H1 (cell line): ENCODE measurements at regions not wholly inside any gene's neighbourhood (a gene's known extent, or its start where the extent isn't known, plus 50 kb on each side); places are given as distances from the start of the nearest gene placed in this dataset.

Experiments
- CTCF ChIA-PET: fragments of 300-600 bp; sonication (Branson Sonifier 250); formaldehyde crosslinking; loops from one replicate; lab custom pipeline; 2021; ENCODE audit not compliant: partially characterized antibody; lab: Charles Lee
- POLR2A ChIA-PET: fragments of 300-600 bp; sonication (Branson Sonifier 250); formaldehyde crosslinking; loops from one replicate; lab custom pipeline; 2021; ENCODE audit warnings: inconsistent platforms; ENCODE audit not compliant: partially characterized antibody; lab: Charles Lee
- DNase-seq, 2 experiments: peaks; one replicate each; pipeline versions ENCODE4 v3.0.0 to v3.0.0-alpha.2; 2010 to 2022; ENCODE audit warnings: low spot score in 2 of 2, low read depth in 1 of 2, mixed read lengths in 1 of 2
- FAIRE-seq: peaks from 2 replicates; lab custom pipeline; 2011; peaks lifted over from hg19 to GRCh38; lab: Jason Lieb, UNC
- H2AFZ ChIP-seq: 2 replicates; pipeline ENCODE4 v1.8.1; 2012; ENCODE audit warnings: low read length, inconsistent platforms
- H2AK5ac ChIP-seq: 2 replicates; pipeline ENCODE4 v1.6.1; 2013; ENCODE audit warnings: low read depth, low read length
- H2BK120ac ChIP-seq: replicated peaks from 2 replicates; pipeline ENCODE3; 2013; ENCODE audit warnings: low read depth, low read length, inconsistent platforms
- H2BK12ac ChIP-seq: 2 replicates; pipeline ENCODE4 v1.6.1; 2013; ENCODE audit warnings: low read depth, low read length
- H2BK15ac ChIP-seq: 2 replicates; pipeline ENCODE4 v1.6.1; 2013; ENCODE audit warnings: low read length
- H2BK20ac ChIP-seq: 2 replicates; pipeline ENCODE4 v1.6.1; 2013; ENCODE audit warnings: low read length
- H2BK5ac ChIP-seq: 2 replicates; pipeline ENCODE4 v1.6.1; 2013; ENCODE audit warnings: low read depth, low read length
- H3K14ac ChIP-seq: 2 replicates; pipeline ENCODE4 v1.6.1; 2013; ENCODE audit warnings: inconsistent platforms; ENCODE audit not compliant: insufficient read length
- H3K18ac ChIP-seq: 2 replicates; pipeline ENCODE4 v1.6.1; 2013; ENCODE audit warnings: low read length; ENCODE audit errors: extremely low read depth
- H3K23ac ChIP-seq: 2 replicates; pipeline ENCODE4 v1.6.1; 2013; ENCODE audit warnings: inconsistent platforms; ENCODE audit not compliant: insufficient read length
- H3K23me2 ChIP-seq: 2 replicates; pipeline ENCODE4 v1.6.1; 2013; ENCODE audit warnings: low read depth, low read length
- H3K27ac ChIP-seq: 2 replicates; pipeline ENCODE4 v1.6.1; 2011; ENCODE audit warnings: low read depth, low read length, inconsistent platforms
- H3K27me3 ChIP-seq, 4 experiments: replicated peaks in 1 of 4; 1 replicate in 1 of 4; 2 replicates in 3 of 4; pipeline versions ENCODE4 v1.6.1 to v1.8.1; 2011 to 2013; ENCODE audit warnings: low read length in 3 of 4, mild to moderate bottlenecking in 3 of 4, inconsistent platforms in 2 of 4, mixed read lengths in 2 of 4, moderate library complexity in 1 of 4; ENCODE audit not compliant: control insufficient read depth in 3 of 4, insufficient read depth in 3 of 4; ENCODE audit errors: extremely low read depth in 1 of 4
- H3K36me3 ChIP-seq, 4 experiments: 2 replicates each; pipeline versions ENCODE4 v1.6.1 to v1.8.1; 2011 to 2013; ENCODE audit warnings: mild to moderate bottlenecking in 4 of 4, low read length in 3 of 4, moderate library complexity in 2 of 4, control low read depth in 1 of 4, inconsistent platforms in 1 of 4; ENCODE audit not compliant: insufficient read depth in 4 of 4, control insufficient read depth in 2 of 4
- H3K4ac ChIP-seq: replicated peaks from 2 replicates; pipeline ENCODE3; 2013; ENCODE audit warnings: low read length, low read depth, mixed read lengths, inconsistent platforms; ENCODE audit not compliant: insufficient read length
- H3K4me1 ChIP-seq, 4 experiments: replicated peaks in 1 of 4; 1 replicate in 1 of 4; 2 replicates in 3 of 4; pipeline versions ENCODE4 v1.6.1 to v1.8.1; 2011 to 2013; ENCODE audit warnings: low read length in 3 of 4, inconsistent platforms in 2 of 4, mixed read lengths in 1 of 4; ENCODE audit not compliant: insufficient read depth in 4 of 4, control insufficient read depth in 3 of 4
- H3K4me2 ChIP-seq, 2 experiments: 2 replicates each; pipeline versions ENCODE4 v1.6.1 to v1.8.1; 2011 to 2013; ENCODE audit warnings: low read depth in 2 of 2, low read length in 2 of 2, control low read depth in 1 of 2, inconsistent platforms in 1 of 2, mild to moderate bottlenecking in 1 of 2; ENCODE audit not compliant: insufficient read depth in 1 of 2
- H3K4me3 ChIP-seq, 4 experiments: fragments of 200-600, 300-600 bp in 1 of 4; sonication (generic), shearing (Covaris generic), sonication (Bioruptor Twin) in 1 of 4; 2 replicates each; pipeline versions ENCODE4 v1.5.1 to v1.8.1; 2011 to 2016; ENCODE audit warnings: low read length in 4 of 4, low read depth in 3 of 4, control low read depth in 2 of 4, inconsistent platforms in 2 of 4, mild to moderate bottlenecking in 2 of 4, mixed read lengths in 1 of 4, moderate library complexity in 1 of 4; ENCODE audit not compliant: insufficient read depth in 2 of 4; ENCODE audit errors: extremely low read depth in 1 of 4
- H3K56ac ChIP-seq: replicated peaks from 2 replicates; pipeline ENCODE3; 2013; ENCODE audit warnings: low read depth, mild to moderate bottlenecking, mixed read lengths, low read length, inconsistent platforms; ENCODE audit not compliant: insufficient read length
- H3K79me1 ChIP-seq: 2 replicates; pipeline ENCODE4 v1.6.1; 2013; ENCODE audit warnings: low read depth, low read length, control low read depth
- H3K79me2 ChIP-seq, 2 experiments: 2 replicates each; pipeline versions ENCODE4 v1.6.1 to v1.8.1; 2012 to 2013; ENCODE audit warnings: low read length in 2 of 2, mild to moderate bottlenecking in 2 of 2, inconsistent platforms in 1 of 2; ENCODE audit not compliant: insufficient read depth in 2 of 2, control insufficient read depth in 1 of 2
- H3K9ac ChIP-seq, 4 experiments: replicated peaks in 1 of 4; 1 replicate in 1 of 4; 2 replicates in 3 of 4; pipeline versions ENCODE4 v1.6.1 to v1.8.1; 2011 to 2013; ENCODE audit warnings: low read depth in 3 of 4, low read length in 3 of 4, control low read depth in 2 of 4, mild to moderate bottlenecking in 2 of 4, moderate library complexity in 2 of 4, inconsistent platforms in 1 of 4; ENCODE audit errors: extremely low read depth in 1 of 4
- H3K9me3 ChIP-seq, 2 experiments: 2 replicates each; pipeline versions ENCODE4 v1.6.1 to v1.8.1; 2012 to 2013; ENCODE audit warnings: mild to moderate bottlenecking in 2 of 2, moderate library complexity in 2 of 2, control low read depth in 1 of 2, inconsistent platforms in 1 of 2, low read depth in 1 of 2, low read length in 1 of 2, mixed read lengths in 1 of 2; ENCODE audit not compliant: insufficient read depth in 2 of 2
- H4K20me1 ChIP-seq, 2 experiments: replicated peaks in 1 of 2; 2 replicates each; pipeline versions ENCODE3 to v1.8.1; 2011 to 2013; ENCODE audit warnings: inconsistent platforms in 2 of 2, low read length in 2 of 2, mild to moderate bottlenecking in 1 of 2; ENCODE audit not compliant: insufficient read depth in 2 of 2, control insufficient read depth in 1 of 2
- H4K5ac ChIP-seq: 2 replicates; pipeline ENCODE4 v1.6.1; 2013; ENCODE audit warnings: low read length, low read depth, mixed read lengths, inconsistent platforms; ENCODE audit not compliant: insufficient read length
- H4K8ac ChIP-seq: 2 replicates; pipeline ENCODE4 v1.8.0; 2013; ENCODE audit warnings: mild to moderate bottlenecking, moderate library complexity, low read length, inconsistent platforms; ENCODE audit not compliant: insufficient read depth; ENCODE audit errors: extremely low read depth
- H4K91ac ChIP-seq: replicated peaks from 2 replicates; pipeline ENCODE3; 2013; ENCODE audit warnings: low read length, mixed read lengths, inconsistent platforms; ENCODE audit not compliant: insufficient read length
- ASH2L ChIP-seq: fragments of 200-600, 300-600 bp; sonication (generic); IDR thresholded peaks from one replicate; pipeline ENCODE4 v1.7.1; 2017; ENCODE audit warnings: low read length
- CBX8 ChIP-seq: fragments of 300-800, 300-1000 bp; sonication (generic); IDR thresholded peaks from 2 replicates; pipeline ENCODE4 v1.7.1; 2016; ENCODE audit warnings: low read depth, low read length, borderline replicate concordance
- EZH2 ChIP-seq: fragments of 200-600 bp; sonication (generic); IDR thresholded peaks from 2 replicates; pipeline ENCODE4 v1.7.1; 2012; ENCODE audit warnings: low read depth, mild to moderate bottlenecking, moderate library complexity, low read length, inconsistent platforms; ENCODE audit not compliant: severe bottlenecking
- JUND ChIP-seq: IDR thresholded peaks from 2 replicates; pipeline ENCODE4 v1.6.1; 2011; ENCODE audit warnings: mild to moderate bottlenecking, improper control_type of control experiment, low read length
- NANOG ChIP-seq: IDR thresholded peaks from 2 replicates; pipeline ENCODE4 v1.6.1; 2011; ENCODE audit warnings: low read length, low read depth, mild to moderate bottlenecking, inconsistent platforms; ENCODE audit not compliant: insufficient read depth, poor library complexity, severe bottlenecking
- RXRA ChIP-seq: IDR thresholded peaks from 2 replicates; pipeline ENCODE4 v1.6.1; 2011; ENCODE audit warnings: low read depth, mild to moderate bottlenecking, low read length, moderate library complexity; ENCODE audit not compliant: insufficient read depth
- SP2 ChIP-seq: IDR thresholded peaks from 2 replicates; pipeline ENCODE4 v1.6.1; 2012; ENCODE audit warnings: mild to moderate bottlenecking, low read length, inconsistent platforms
- TAF7 ChIP-seq: optimal IDR thresholded peaks from 2 replicates; pipeline ENCODE3; 2011; ENCODE audit warnings: low read depth, mild to moderate bottlenecking, inconsistent platforms, low read length, moderate library complexity, borderline replicate concordance
- WGBS, 2 experiments: shearing (Covaris generic) in 1 of 2; methylation state at CpG; one replicate each; pipeline versions ENCODE4 v1.1.6 to v1.1.7; 2013 to 2015; ENCODE audit warnings: low lambda C conversion rate in 2 of 2, mixed read lengths in 2 of 2, inconsistent platforms in 1 of 2, low coverage in 1 of 2, missing lambda C conversion rate in 1 of 2; ENCODE audit not compliant: insufficient replicate concordance in 2 of 2, insufficient coverage in 1 of 2, insufficient read length in 1 of 2; ENCODE audit errors: extremely low coverage in 1 of 2, missing lambda C conversion rate in 1 of 2; 5-methylcytosine and 5-hydroxymethylcytosine counted together

DNA sequence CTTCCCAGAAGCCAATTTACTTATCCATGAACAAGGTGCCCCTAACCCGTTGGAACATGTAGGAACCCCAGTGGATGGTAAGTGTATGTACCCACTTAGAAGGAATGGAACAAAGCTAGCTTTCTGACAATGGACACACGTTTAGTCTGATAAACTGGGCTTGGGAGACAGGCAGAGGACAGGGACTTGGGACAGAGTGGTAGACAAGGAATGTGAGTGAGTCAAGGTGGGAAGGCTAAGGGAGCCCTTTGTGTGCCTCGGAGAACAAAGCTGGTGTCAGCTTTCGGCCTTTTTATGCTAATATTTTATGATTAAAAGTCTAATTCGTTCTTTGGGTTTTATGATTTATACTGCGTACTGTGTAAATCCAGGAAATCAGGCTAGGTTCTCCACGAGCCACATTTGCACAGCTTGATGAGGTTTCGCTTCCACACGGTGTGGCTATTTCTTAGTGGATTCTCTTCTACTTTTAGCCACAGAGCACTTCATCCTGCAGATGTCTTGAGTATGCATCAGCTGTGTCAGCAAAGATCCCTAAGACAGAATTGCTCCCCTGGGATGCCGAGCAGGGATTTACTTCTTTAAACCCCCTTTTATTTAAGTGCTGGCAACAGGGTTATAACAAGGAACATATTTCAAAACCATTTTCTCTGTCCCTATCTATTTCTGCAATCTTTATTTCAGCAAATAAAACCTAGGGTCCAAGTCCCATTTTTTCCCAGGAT, 258.5 kb downstream of the DLEU7 start:
- Histone ChIP-seq H3K27ac (no peak overlapping the region), H3K23me2 (no peaks in the 10 kb centered on the region), H3K9ac (no peak overlapping the region)

More for the DNA sequence above, 258.5 kb downstream of the DLEU7 start:
- no peaks in the 10 kb centered on the region for H4K20me1 ChIP-seq
- no peak overlapping the region for H2AFZ ChIP-seq
- no peak overlapping the region for H3K4me3 ChIP-seq
- WGBS, 2 experiments: 89% methylated on average over 10 of the region's 10 CpGs; no CpG with 5 or more reads in 1 of the 2 experiments
- ChIA-PET POLR2A (no interaction called here), CTCF (interaction anchor here (1.3 kb wide), 2 partner anchors 14 to 67 kb away, joined by 3 read pairs; no protein-coding TSS in a partner anchor)
- no peak overlapping the region for H2BK15ac ChIP-seq
- FAIRE-seq: no peak
- H2AK5ac ChIP-seq: no peak overlapping the region; the same call in 1 of the 2 replicates
- H3K4me1 ChIP-seq: peaks cover 0 to 5% (median 0%) of the 10 kb centered on the region in 4 experiments; a peak in 3 of 7 replicates
- no peak overlapping the region for H3K18ac ChIP-seq
- H3K36me3 ChIP-seq: no peaks in the 10 kb centered on the region
- H3K23ac ChIP-seq: no peak overlapping the region
- H3K27me3 ChIP-seq: no peaks in the 10 kb centered on the region; a peak in 1 of 7 replicates
- no peak overlapping the region for H4K8ac ChIP-seq
- no peak overlapping the region for H2BK120ac ChIP-seq
- no peak overlapping the region for H3K56ac ChIP-seq
- no peak overlapping the region for H3K14ac ChIP-seq
- no peaks in the 10 kb centered on the region for H3K79me1 ChIP-seq
- no peaks in the 10 kb centered on the region for H3K9me3 ChIP-seq
- TF ChIP-seq EZH2: no peak
- no peak for TF ChIP-seq NANOG
- no peak for TF ChIP-seq RXRA
- TF ChIP-seq SP2: no peak
- TF ChIP-seq TAF7: no peak
- TF ChIP-seq JUND: no peak
- no peak for TF ChIP-seq ASH2L
- TF ChIP-seq CBX8: no peak
- no peak overlapping the region for H2BK5ac ChIP-seq
- no peak overlapping the region for H2BK20ac ChIP-seq
- H3K4ac ChIP-seq: no peak overlapping the region
- no peaks in the 10 kb centered on the region for H3K79me2 ChIP-seq
- H4K91ac ChIP-seq: no peak overlapping the region
- H4K5ac ChIP-seq: no peak overlapping the region
- H3K4me2 ChIP-seq: no peak overlapping the region
- H2BK12ac ChIP-seq: no peak overlapping the region
- DNase-seq: no peak
